ENCODE measurements at regions not wholly inside any gene's neighbourhood (a gene's known extent, or its start where the extent isn't known, plus 50 kb on each side); places are given as distances from the start of the nearest gene placed in this dataset.
A peak's percentile ranks its signal among the peaks of the same experiment; 100 is the strongest.

DNA sequence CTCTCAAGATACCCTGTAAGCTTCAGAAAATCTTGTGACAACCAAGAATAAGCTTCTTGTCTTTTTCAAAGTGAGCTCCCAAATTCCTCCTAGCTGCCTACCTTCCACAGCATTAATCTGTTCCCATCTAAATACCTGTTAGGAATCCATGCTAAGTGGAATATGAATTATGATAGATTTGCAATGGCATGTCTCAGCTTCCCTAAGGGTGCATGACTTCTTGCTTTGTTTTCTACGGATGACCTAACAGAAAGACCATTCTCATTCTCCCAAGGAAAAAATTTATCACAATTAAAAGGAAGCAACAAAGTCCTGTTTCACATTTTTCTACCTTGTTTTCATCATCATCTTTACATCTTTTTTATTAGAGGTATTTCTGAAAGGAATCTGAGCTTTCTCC lies 532.7 kb downstream of the GRXCR1 start:
- no peak overlapping the region for H3K4me3 ChIP-seq (ENCODE audit: low read depth, low read length)
- no peak for DNase-seq (ENCODE audit: low read depth)
- TF ChIP-seq, protein P1, sequence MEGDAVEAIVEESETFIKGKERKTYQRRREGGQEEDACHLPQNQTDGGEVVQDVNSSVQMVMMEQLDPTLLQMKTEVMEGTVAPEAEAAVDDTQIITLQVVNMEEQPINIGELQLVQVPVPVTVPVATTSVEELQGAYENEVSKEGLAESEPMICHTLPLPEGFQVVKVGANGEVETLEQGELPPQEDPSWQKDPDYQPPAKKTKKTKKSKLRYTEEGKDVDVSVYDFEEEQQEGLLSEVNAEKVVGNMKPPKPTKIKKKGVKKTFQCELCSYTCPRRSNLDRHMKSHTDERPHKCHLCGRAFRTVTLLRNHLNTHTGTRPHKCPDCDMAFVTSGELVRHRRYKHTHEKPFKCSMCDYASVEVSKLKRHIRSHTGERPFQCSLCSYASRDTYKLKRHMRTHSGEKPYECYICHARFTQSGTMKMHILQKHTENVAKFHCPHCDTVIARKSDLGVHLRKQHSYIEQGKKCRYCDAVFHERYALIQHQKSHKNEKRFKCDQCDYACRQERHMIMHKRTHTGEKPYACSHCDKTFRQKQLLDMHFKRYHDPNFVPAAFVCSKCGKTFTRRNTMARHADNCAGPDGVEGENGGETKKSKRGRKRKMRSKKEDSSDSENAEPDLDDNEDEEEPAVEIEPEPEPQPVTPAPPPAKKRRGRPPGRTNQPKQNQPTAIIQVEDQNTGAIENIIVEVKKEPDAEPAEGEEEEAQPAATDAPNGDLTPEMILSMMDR (IDR thresholded peaks at IDR 0.05; ENCODE audit: insufficient read depth, low read depth, low read length, missing control alignments), result no peak

DNA sequence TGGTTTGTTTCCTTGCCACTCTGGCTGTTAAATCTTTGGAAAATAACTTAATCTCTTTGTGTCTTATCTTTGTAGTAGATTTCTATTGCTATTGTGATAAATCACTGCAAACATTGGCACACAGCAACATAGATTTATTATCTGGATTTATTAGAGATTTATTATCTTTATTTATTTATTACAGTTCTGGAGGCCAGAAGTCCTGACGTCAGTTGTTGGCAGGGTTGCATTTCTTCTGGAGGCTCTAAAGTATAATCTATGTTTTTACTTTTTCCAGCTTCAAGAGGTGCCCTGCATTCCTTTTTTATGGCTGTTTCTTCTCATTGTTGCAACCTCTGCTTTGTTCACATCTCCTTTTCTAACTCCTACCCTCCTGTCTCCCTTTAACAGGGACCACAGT lies 542.8 kb downstream of the GRXCR1 start:
- H3K4me3 ChIP-seq (ENCODE audit: low read depth, low read length), result no peak overlapping the region
- no peak for DNase-seq (ENCODE audit: low read depth)
- TF ChIP-seq, protein P1 (IDR thresholded peaks at IDR 0.05; ENCODE audit: insufficient read depth, low read depth, low read length, missing control alignments), result no peak

DNA sequence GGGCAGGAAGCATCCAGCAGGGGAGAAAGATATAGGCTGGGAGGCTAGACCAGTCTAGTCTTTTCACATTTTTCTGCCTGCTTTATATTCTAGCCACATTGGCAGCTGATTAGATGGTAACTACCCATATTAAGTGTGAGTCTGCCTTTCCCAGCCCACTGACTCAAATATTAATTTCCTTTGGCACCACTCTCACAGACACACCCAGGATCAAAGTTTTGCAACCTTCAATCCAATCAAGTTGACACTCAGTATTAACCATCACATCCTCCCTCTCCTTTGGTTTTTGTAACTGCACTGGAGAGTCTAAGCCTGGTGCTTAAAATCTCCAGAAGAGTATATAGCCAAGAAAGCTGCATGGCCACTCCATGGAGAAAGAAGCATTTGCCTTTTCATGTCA lies 560.4 kb downstream of the GRXCR1 start:
- no peak overlapping the region for H3K4me3 ChIP-seq (ENCODE audit: low read depth, low read length)
- no peak for DNase-seq (ENCODE audit: low read depth)
- TF ChIP-seq, protein P1 (IDR thresholded peaks at IDR 0.05; ENCODE audit: insufficient read depth, low read depth, low read length, missing control alignments), result no peak

DNA sequence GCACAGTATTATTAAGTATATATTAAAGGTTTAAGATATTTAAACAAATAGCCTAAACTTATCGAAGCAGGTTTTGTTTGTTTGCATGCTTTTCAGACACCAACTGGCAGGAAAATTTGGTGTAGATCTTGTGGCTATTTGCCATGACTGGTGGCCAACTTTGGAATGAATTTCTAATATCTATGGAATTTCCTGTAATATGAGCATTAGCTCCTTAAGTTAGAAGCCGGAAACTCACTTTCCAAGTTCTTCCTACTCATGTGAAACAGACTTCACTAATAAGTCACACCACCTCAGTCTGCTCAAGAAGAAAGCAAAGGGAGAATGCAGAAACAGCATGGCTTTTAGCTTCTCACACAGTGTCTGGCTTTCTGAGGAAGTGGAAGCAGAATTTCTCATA lies 563.9 kb downstream of the GRXCR1 start:
- H3K4me3 ChIP-seq (ENCODE audit: low read depth, low read length), result no peak overlapping the region
- DNase-seq (ENCODE audit: low read depth), result no peak
- TF ChIP-seq, protein P1 (IDR thresholded peaks at IDR 0.05; ENCODE audit: insufficient read depth, low read depth, low read length, missing control alignments), result no peak

DNA sequence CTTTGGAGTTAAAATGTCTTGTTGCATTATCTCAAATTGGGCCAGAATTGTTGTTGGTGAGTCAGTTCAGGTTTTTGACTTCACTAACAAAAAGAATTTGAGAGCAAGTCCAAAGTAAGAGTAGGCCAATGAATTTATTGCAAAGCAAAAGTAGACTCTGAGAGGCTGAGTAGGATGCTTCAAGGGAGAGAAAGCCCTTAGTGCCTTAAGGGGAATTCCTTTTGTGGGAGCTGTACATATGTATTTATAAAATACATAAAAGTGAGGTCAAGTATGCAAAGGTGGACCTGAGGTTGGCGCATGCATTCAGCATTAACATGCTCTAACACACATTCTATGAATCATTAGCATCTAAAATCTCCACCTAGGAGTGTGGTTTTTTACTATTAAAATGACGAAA lies 565.4 kb downstream of the GRXCR1 start:
- no peak overlapping the region for H3K4me3 ChIP-seq (ENCODE audit: low read depth, low read length)
- peak; percentile 1 for DNase-seq (ENCODE audit: low read depth)
- TF ChIP-seq, protein P1 (IDR thresholded peaks at IDR 0.05; ENCODE audit: insufficient read depth, low read depth, low read length, missing control alignments), result no peak

DNA sequence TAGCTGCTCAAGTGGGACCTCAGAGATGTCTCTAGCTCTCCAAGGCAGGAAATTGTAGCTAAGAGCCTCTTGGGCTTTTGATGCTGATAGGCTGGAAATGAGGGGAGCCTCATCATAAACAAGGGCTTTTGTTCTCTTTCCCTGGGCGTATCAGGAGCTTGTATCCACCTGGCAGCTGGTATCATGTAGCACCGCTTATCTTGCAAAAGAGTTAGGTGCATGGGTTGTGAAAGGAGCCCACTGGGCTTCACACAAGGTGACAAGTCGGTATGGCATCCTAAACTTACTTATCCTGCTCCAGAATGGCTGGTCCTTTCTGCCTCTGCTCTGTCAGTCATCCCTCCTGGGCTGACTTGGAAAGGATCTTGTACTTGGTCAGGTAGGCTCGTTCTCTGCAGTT lies 565.8 kb downstream of the GRXCR1 start:
- no peak for DNase-seq (ENCODE audit: low read depth)
- no peak overlapping the region for H3K4me3 ChIP-seq (ENCODE audit: low read depth, low read length)
- TF ChIP-seq, protein P1 (IDR thresholded peaks at IDR 0.05; ENCODE audit: insufficient read depth, low read depth, low read length, missing control alignments), result no peak

DNA sequence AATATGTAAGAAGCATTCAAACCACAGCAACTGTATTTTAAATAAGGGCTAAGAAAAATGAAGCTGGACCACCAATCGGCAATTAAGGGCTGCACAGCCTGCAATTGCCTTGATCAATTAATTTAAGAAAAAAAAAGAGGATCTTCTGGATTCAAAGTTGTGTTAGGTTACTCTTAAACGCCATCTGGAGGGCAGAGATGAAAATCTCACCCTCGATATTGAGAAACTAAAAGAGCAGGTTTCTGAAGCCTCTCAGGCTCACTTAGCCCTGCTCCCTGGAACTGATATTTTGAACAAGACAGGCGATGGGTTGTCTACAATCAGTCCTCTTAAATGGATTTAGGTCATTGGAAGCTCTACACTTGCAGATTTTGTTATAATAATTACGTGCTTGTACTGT lies 579.4 kb downstream of the GRXCR1 start:
- no peak overlapping the region for H3K4me3 ChIP-seq (ENCODE audit: low read depth, low read length)
- TF ChIP-seq, protein P1 (IDR thresholded peaks at IDR 0.05; ENCODE audit: insufficient read depth, low read depth, low read length, missing control alignments), result peak; percentile 28
- peak; percentile 39 for DNase-seq (ENCODE audit: low read depth)

Data from GM12865 (cell line).